ENCODE measurements at regions not wholly inside any gene's neighbourhood (a gene's known extent, or its start where the extent isn't known, plus 50 kb on each side); places are given as distances from the start of the nearest gene placed in this dataset.

- no peak for DNase-seq (ENCODE audit: low read depth in 1 of 2, low spot score in 1 of 2)
Measured at GRCh38 chr4:10336471-10336870, 120.8 kb downstream of the ZNF518B start.

DNA sequence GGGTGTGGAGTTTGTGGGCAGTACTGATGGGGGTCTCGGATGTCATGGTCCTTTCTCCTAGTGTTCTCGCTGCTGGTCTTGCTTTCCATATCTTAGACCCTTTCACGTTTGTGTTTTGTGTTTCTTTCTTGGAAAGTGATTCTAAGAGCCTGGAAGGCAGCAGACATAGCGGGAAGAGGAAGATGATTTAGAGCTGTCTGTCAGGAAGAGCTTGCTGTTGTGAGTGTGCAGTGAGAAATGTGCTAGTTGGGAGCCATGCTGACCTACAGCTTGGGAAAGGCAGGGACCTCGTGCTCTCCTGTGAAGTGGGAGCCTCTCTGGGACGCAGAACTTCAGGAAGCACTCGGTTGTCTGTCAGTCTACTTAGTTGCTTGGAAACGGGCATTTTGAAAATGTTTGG lies 122.2 kb downstream of the ZNF518B start:
- no peak for DNase-seq (ENCODE audit: low read depth in 1 of 2, low spot score in 1 of 2)

- DNase-seq (ENCODE audit: low read depth in 1 of 2, low spot score in 1 of 2): no peak
Measured at GRCh38 chr4:10334506-10335028, 122.7 kb downstream of the ZNF518B start.

GRCh38 chr4:10333942-10334341 lies 123.3 kb downstream of the ZNF518B start:
- DNase-seq (ENCODE audit: low read depth in 1 of 2, low spot score in 1 of 2): no peak

GRCh38 chr4:10326075-10326474 lies 131.2 kb downstream of the ZNF518B start:
- DNase-seq (ENCODE audit: low read depth in 1 of 2, low spot score in 1 of 2): no peak

- DNase-seq (ENCODE audit: low read depth in 1 of 2, low spot score in 1 of 2): no peak
Measured at GRCh38 chr4:10321931-10322330, 135.3 kb downstream of the ZNF518B start.

DNA sequence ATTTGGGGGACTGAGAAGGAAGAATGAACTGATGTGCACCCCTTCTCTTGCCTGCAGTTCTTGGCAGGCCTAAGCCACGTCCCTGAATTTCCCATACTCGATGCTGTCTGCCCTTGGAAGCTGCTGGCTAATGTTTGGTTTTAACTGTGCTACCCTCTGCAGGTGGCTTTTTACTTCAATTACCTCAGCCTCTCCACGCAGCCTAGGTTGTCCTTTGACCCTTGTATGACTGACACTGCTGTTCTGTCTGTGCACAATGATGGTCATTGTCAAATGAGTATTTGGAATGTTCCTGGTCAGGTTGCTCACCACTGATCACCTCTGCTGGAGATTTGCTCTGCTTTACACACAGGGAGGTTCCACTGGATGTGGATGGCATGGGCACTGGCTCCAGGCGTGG lies 137.1 kb downstream of the ZNF518B start:
- DNase-seq (ENCODE audit: low read depth in 1 of 2, low spot score in 1 of 2): no peak

- DNase-seq (ENCODE audit: low read depth in 1 of 2, low spot score in 1 of 2): no peak
Measured at GRCh38 chr4:10317345-10317744, 139.9 kb downstream of the ZNF518B start.

- DNase-seq (ENCODE audit: low read depth in 1 of 2, low spot score in 1 of 2): no peak
Measured at GRCh38 chr4:10316851-10317250, 140.4 kb downstream of the ZNF518B start.

GRCh38 chr4:10315638-10316037 lies 141.6 kb downstream of the ZNF518B start:
- no peak for DNase-seq (ENCODE audit: low read depth in 1 of 2, low spot score in 1 of 2)

DNA sequence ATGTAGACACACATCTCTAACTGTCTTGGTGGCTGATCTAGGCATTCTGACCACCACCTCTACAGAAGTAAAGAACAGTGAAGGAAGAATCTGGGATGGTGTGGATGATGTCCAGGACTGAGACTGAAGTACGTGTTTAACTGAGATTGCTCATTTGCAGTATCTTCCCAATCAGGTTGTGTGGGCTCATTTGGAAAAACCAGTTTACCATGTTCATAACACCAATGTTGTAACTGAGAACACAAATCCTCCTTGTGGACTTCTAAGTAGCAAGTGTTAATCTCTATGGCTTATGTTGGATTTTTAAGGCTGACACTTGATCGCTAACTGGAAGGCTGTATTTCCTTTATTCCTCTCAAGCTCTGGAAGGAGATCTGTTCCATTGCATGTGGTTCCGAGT lies 144.7 kb downstream of the ZNF518B start:
- no peak for DNase-seq (ENCODE audit: low read depth in 1 of 2, low spot score in 1 of 2)

GRCh38 chr4:10311939-10312338 lies 145.3 kb downstream of the ZNF518B start:
- no peak for DNase-seq (ENCODE audit: low read depth in 1 of 2, low spot score in 1 of 2)

DNA sequence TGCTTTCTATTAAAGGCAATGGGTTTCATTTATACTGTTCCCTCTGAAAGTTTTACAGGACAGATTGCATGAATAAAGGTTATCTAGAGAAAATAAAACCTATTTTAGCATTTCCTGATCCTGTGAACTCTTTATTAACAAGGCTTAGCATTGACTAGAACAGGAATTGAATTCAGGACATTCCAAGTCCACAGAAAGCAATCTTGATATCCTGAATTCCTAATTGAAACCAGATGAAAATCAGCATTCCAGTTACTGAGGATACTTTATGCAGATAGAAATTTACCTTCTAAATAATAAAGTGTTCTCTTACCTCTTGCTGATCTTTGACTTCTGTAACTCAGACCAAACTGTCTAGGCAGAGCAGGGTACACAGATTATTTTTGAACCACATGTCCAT lies 151.4 kb downstream of the ZNF518B start:
- DNase-seq (ENCODE audit: low read depth in 1 of 2, low spot score in 1 of 2): no peak

GRCh38 chr4:10303291-10303690 lies 153.9 kb downstream of the ZNF518B start:
- no peak for DNase-seq (ENCODE audit: low read depth in 1 of 2, low spot score in 1 of 2)

- no peak for DNase-seq (ENCODE audit: low read depth in 1 of 2, low spot score in 1 of 2)
Measured at GRCh38 chr4:10302096-10302495, 155.1 kb downstream of the ZNF518B start.

GRCh38 chr4:10299601-10300000 lies 157.6 kb downstream of the ZNF518B start:
- no peak for DNase-seq (ENCODE audit: low read depth in 1 of 2, low spot score in 1 of 2)

GRCh38 chr4:10298681-10299080 lies 158.5 kb downstream of the ZNF518B start:
- DNase-seq (ENCODE audit: low read depth in 1 of 2, low spot score in 1 of 2): no peak

- DNase-seq (ENCODE audit: low read depth in 1 of 2, low spot score in 1 of 2): no peak
Measured at GRCh38 chr4:10296730-10297129, 160.5 kb downstream of the ZNF518B start.

DNA sequence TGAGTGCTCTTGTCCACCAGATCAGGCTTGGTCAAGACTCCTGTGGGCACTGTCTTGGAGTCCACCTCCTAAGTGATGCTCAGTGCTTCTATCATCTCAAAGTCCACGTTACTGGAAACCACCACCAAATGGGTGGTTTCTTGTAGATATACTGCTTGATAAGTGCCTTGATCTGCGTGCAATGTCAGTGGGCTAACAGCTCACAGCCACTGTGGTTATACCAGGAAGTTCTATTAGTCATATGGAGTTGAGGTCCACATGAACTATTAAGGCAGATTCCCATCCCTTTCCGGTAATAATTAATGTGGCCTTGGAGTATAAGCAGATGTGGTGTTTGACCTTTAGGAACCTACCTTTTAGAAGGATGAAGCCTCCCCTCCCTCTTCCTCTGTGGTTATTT lies 161.9 kb downstream of the ZNF518B start:
- no peak for DNase-seq (ENCODE audit: low read depth in 1 of 2, low spot score in 1 of 2)

DNA sequence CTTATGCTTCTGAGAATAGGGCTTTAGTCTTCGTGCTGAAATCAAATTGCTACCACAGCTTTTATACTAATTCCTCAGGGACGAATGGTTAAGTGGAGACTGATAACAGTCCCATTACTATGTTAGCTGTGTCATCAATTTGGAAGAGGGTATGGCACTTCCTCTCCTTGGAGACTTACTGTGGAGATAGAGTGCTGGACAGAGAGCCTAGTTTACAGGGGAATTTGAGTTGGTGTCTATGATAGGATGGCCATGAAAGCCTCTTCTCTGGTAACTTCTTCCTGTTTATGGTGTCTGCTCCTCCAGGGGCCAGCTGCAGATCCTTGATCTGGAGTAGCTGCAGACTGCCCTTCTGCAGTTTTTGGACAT lies 167.7 kb downstream of the ZNF518B start:
- DNase-seq (ENCODE audit: low read depth in 1 of 2, low spot score in 1 of 2): no peak

DNA sequence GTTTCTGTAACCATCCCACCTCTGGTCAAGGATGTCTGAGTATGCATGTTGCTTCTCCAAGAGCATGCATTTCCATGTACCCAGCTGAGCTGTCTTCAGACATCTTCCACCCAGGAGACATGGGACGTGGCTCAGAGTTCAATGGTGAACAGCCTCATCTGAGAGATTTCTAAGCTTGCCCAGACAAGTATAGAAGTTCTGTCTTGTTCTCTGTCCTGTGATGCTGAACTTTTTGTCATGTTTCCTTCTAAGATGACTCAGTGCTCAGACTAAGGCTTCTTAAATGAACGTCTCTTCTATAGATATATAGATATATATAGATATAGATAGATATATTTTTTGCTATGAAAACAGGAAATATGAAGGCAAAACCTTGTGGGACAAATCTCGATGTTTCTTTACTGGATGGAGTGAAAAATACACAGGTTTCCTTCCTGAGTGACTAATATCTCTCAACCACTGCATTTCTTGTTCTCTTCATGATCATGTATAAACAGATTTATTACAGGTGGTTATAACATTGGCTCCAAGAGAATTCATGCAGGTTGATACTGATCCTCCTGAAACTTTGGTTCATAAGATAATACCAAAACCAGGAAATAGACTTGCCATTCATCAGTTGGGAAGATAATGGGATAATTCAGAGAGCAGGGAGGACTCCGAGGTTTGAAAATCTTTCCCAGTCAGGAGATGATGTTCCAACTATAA lies 168.2 kb downstream of the ZNF518B start:
- no peak for DNase-seq (ENCODE audit: low read depth in 1 of 2, low spot score in 1 of 2)

DNA sequence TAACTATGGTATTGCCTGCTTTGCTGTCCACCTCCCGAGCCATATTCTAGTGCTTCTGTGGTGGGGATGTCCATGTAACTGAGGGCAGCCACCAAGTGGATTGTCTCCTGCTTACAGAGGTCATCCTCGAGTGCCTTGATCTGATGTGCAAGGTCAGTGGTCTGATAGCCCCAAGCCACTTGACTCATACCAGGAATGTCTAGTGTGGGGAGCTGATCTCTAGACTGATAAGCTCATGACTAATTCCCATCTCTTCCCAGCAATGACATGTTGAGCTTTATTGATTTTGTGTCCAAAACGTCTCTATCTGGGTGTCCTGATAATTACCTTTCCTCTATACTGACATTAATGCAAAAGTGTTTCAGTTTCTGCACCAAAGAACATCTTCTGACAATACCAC lies 168.4 kb upstream of the WDR1 start:
- no peak for DNase-seq (ENCODE audit: low read depth in 1 of 2, low spot score in 1 of 2)

DNA sequence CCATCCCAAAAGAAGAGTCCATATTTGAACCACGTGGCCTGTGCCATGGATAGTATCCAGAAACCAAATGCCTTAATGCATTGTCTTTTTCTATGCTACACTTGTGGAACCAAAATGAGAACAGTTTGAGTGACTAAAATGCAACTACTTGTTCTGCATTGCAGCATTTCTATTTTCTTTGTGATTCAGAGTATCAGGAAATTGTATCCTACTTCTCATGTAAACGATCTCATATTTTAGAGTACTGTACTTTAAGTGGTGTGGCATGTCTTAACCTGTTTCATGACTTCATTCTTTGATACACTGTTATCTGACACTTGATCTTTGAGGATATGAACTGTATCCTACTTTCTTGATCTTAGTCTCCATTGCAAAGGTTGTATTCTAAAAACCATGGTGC lies 167.2 kb upstream of the WDR1 start:
- DNase-seq (ENCODE audit: low read depth in 1 of 2, low spot score in 1 of 2): no peak
